Lower lobe of right lung (tissue), 2 donors: ENCODE measurements at regions not wholly inside any gene's neighbourhood (a gene's known extent, or its start where the extent isn't known, plus 50 kb on each side); places are given as distances from the start of the nearest gene placed in this dataset.
"Not testable (repeated sequence)": the region's sequence is repeated elsewhere in the genome, so short reads cannot be mapped to it uniquely, and the experiment has no call there.

Source experiments
- ATAC-seq, 2 donors: fragments of 200-7000 bp; cut with Tn5 transposase; one replicate each; pipeline ENCODE4 v1.9.1; 2020 to 2022; ENCODE audit warnings: mild to moderate bottlenecking in 2 of 2, moderate library complexity in 2 of 2
- DNase-seq: peaks from one replicate; pipeline ENCODE4 v3.0.0-alpha.2; 2020
- H3K27ac ChIP-seq: fragments of 200-600 bp; one replicate; pipeline ENCODE4 v1.8.0; 2022
- H3K27me3 ChIP-seq: fragments of 200-600 bp; one replicate; pipeline ENCODE4 v1.8.0; 2022; ENCODE audit warnings: low read depth
- H3K36me3 ChIP-seq: fragments of 200-600 bp; one replicate; pipeline ENCODE4 v1.8.0; 2022; ENCODE audit warnings: mild to moderate bottlenecking
- H3K4me1 ChIP-seq: fragments of 200-600 bp; one replicate; pipeline ENCODE4 v1.8.0; 2022
- H3K4me3 ChIP-seq: fragments of 200-600 bp; one replicate; pipeline ENCODE4 v1.8.0; 2022; ENCODE audit warnings: mild to moderate bottlenecking
- H3K9me3 ChIP-seq: fragments of 200-600 bp; one replicate; pipeline ENCODE4 v1.8.0; 2022
- CTCF ChIP-seq: fragments of 200-600 bp; IDR thresholded peaks from one replicate; pipeline ENCODE4 v1.8.0; 2022; ENCODE audit warnings: antibody characterized with exemption, mild to moderate bottlenecking
- intact Hi-C: fragments of 100-400 bp; cut with DNase I; formaldehyde crosslinking; loops from one replicate; pipeline ENCODE4 v1.11.0; 2022
- donor health status: DM: no; HTN: yes; CAD: no; lungs with severe emphysema.

GRCh38 chr13:50539791-50540530 is 303.5 kb downstream of the DLEU7 start:
- no peak overlapping the region for H3K4me3 ChIP-seq
- no peak for TF ChIP-seq CTCF
- H3K27me3 ChIP-seq, result no peaks in the 10 kb centered on the region
- H3K36me3 ChIP-seq, result no peaks in the 10 kb centered on the region
- ATAC-seq (no peak), DNase-seq (no peak)
- no peaks in the 10 kb centered on the region for H3K4me1 ChIP-seq
- H3K27ac ChIP-seq, result no peak overlapping the region
- intact Hi-C loops, result loop anchor here (10.0 kb wide), 1 partner anchor 455 kb away; no protein-coding TSS in a partner anchor
- peaks cover 10% of the 10 kb centered on the region for H3K9me3 ChIP-seq

GRCh38 chr13:50543141-50543540 is 300.4 kb downstream of the DLEU7 start:
- H3K9me3 ChIP-seq, result no peaks in the 10 kb centered on the region
- ATAC-seq (no peak), DNase-seq (no peak)
- no peak overlapping the region for H3K27ac ChIP-seq
- TF ChIP-seq CTCF, result no peak
- H3K4me1 ChIP-seq, result no peaks in the 10 kb centered on the region
- no peak overlapping the region for H3K4me3 ChIP-seq
- no peaks in the 10 kb centered on the region for H3K27me3 ChIP-seq
- no peaks in the 10 kb centered on the region for H3K36me3 ChIP-seq
- intact Hi-C loops, result no loop called here

- TF ChIP-seq CTCF, result no peak
- no peak overlapping the region for H3K27ac ChIP-seq
- ATAC-seq (no peak), DNase-seq (no peak)
- intact Hi-C loops, result no loop called here
- no peaks in the 10 kb centered on the region for H3K27me3 ChIP-seq
- H3K4me1 ChIP-seq, result no peaks in the 10 kb centered on the region
- H3K9me3 ChIP-seq, result no peaks in the 10 kb centered on the region
- H3K36me3 ChIP-seq, result no peaks in the 10 kb centered on the region
- no peak overlapping the region for H3K4me3 ChIP-seq
These were observed 299.7 kb downstream of the DLEU7 start for GRCh38 chr13:50543782-50544181.

GRCh38 chr13:50544211-50544610 is 299.3 kb downstream of the DLEU7 start:
- DNase-seq (no peak), ATAC-seq (no peak)
- no peak overlapping the region for H3K27ac ChIP-seq
- TF ChIP-seq CTCF, result no peak
- no peak overlapping the region for H3K4me3 ChIP-seq
- no peaks in the 10 kb centered on the region for H3K9me3 ChIP-seq
- H3K4me1 ChIP-seq, result no peaks in the 10 kb centered on the region
- intact Hi-C loops, result no loop called here
- no peaks in the 10 kb centered on the region for H3K27me3 ChIP-seq
- H3K36me3 ChIP-seq, result no peaks in the 10 kb centered on the region

GRCh38 chr13:50547175-50547574 is 296.3 kb downstream of the DLEU7 start:
- ATAC-seq, DNase-seq: not testable (repeated sequence)

GRCh38 chr13:50548586-50548985 is 294.9 kb downstream of the DLEU7 start:
- Histone ChIP-seq H3K36me3 (no peaks in the 10 kb centered on the region), H3K4me1 (no peaks in the 10 kb centered on the region), H3K4me3 (no peak overlapping the region), H3K27me3 (no peaks in the 10 kb centered on the region), H3K27ac (no peak overlapping the region), H3K9me3 (no peaks in the 10 kb centered on the region)
- no peak for ATAC-seq
- intact Hi-C loops, result no loop called here
- no peak for DNase-seq
- no peak for TF ChIP-seq CTCF

More at GRCh38 chr13:50547175-50547574, 296.3 kb downstream of the DLEU7 start:
- H3K27ac ChIP-seq, intact Hi-C loops, H3K4me1 ChIP-seq, H3K4me3 ChIP-seq, H3K9me3 ChIP-seq, H3K36me3 ChIP-seq, H3K27me3 ChIP-seq: not testable (repeated sequence)
